Upper lobe of left lung (tissue), 4 donors: ENCODE measurements at regions not wholly inside any gene's neighbourhood (a gene's known extent, or its start where the extent isn't known, plus 50 kb on each side); places are given as distances from the start of the nearest gene placed in this dataset.

Source experiments
- CTCF ChIP-seq, 6 experiments: fragments of 450-650 bp in 4 of 6; fragments of 200-600 bp in 2 of 6; sonication (generic) in 2 of 6; IDR thresholded peaks; one replicate each; pipeline ENCODE4 v1.5.1; 2016 to 2019; ENCODE audit warnings: antibody characterized with exemption in 6 of 6
- EP300 ChIP-seq, 4 donors: sonication (generic); formaldehyde crosslinking; IDR thresholded peaks; one replicate each; pipeline ENCODE4 v1.5.1; 2017; ENCODE audit warnings: antibody characterized with exemption in 4 of 4, control low read depth in 2 of 4
- POLR2A ChIP-seq, 4 donors: fragments of 450-650 bp; IDR thresholded peaks; one replicate each; pipeline ENCODE4 v1.5.1; 2016 to 2017; ENCODE audit warnings: antibody characterized with exemption in 4 of 4, mild to moderate bottlenecking in 2 of 4
- POLR2AphosphoS5 ChIP-seq, 2 donors: sonication (generic); formaldehyde crosslinking; IDR thresholded peaks; one replicate each; pipeline ENCODE4 v1.5.1; 2017; ENCODE audit warnings: antibody characterized with exemption in 2 of 2

- TF ChIP-seq CTCF (IDR thresholded peaks at IDR 0.05) (no peak), POLR2AphosphoS5 (IDR thresholded peaks at IDR 0.05) (no peak), POLR2A (IDR thresholded peaks at IDR 0.05) (no peak), EP300 (IDR thresholded peaks at IDR 0.05) (no peak)
Observed at GRCh38 chr2:76180676-76181075, 470.0 kb upstream of the GCFC2 start.
